ENCODE measurements at regions not wholly inside any gene's neighbourhood (a gene's known extent, or its start where the extent isn't known, plus 50 kb on each side); places are given as distances from the start of the nearest gene placed in this dataset.

DNA sequence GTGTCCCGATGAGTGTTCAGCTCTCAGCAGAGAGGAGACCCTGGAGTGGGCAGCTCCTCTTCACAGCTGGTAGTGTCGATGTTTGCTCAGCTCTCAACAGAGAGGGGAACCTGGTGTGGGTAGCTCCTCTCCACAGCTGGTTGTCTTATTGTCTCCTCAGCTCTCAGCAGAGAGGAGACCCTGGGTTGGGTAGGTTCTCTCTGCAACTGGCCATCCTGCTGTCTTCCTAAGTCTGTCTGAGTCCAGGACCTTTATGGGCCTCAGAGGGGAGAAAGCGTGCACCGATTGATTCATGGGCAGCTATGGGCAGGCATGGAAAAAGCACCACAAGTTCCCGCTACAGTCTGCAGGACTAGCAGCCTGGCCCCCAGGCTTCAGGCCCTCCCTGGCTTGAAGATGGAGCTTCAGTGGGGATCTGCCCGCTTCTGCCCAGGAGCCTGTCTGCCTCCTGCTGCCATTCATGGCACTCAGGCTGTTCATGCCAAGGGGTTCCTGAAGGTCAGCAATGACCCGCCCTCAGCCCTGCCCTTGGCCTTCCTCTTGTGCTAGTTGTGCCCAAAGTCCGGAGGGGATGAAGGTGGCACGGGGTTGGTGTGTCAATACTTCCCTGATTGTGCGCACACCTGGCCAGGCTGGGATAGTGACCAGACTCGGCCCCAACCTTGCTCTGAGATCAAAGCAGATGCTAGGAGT lies 224.2 kb downstream of the KCNC2 start:
- Histone ChIP-seq H3K4me3 (ENCODE audit: low read length) (no peak overlapping the region), H3K27ac (ENCODE audit: low read depth, low read length) (no peak overlapping the region), H3K36me3 (ENCODE audit: insufficient read depth, low read length) (no peaks in the 10 kb centered on the region), H3K27me3 (ENCODE audit: insufficient read depth, low read length) (no peaks in the 10 kb centered on the region), H3K9me3 (ENCODE audit: insufficient read depth, low read depth, low read length) (no peaks in the 10 kb centered on the region), H3K4me1 (ENCODE audit: insufficient read depth, low read length) (no peaks in the 10 kb centered on the region), H3K9ac (ENCODE audit: low read depth, low read length) (no peak overlapping the region)
- WGBS: 93% methylated on average over 11 of the region's 11 CpGs

DNA sequence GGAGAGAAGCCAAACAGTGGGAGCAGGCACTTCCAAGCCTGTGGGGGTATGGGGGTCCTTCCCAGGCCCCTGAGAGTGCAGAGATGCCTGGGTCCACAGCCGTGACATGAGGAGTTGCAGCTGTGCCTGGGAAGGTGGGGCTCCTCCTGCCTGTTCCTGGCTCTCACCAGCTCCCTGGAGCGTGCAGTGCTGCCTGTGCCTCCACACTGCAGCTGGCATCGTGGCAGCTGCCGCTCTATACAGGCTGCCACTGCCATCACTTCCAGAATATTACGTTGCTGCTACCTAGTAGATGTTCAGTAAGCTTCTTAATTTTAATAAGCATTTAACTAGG lies 223.7 kb downstream of the KCNC2 start:
- no peak overlapping the region for H3K27ac ChIP-seq (ENCODE audit: low read depth, low read length)
- H3K4me1 ChIP-seq (ENCODE audit: insufficient read depth, low read length): no peaks in the 10 kb centered on the region
- no peaks in the 10 kb centered on the region for H3K36me3 ChIP-seq (ENCODE audit: insufficient read depth, low read length)
- H3K9ac ChIP-seq (ENCODE audit: low read depth, low read length): no peak overlapping the region
- H3K9me3 ChIP-seq (ENCODE audit: insufficient read depth, low read depth, low read length): no peaks in the 10 kb centered on the region
- no peaks in the 10 kb centered on the region for H3K27me3 ChIP-seq (ENCODE audit: insufficient read depth, low read length)
- no peak overlapping the region for H3K4me3 ChIP-seq (ENCODE audit: low read length)
- 96% methylated on average over 5 of the region's 5 CpGs for WGBS

GRCh38 chr12:74988156-74988555 lies 221.5 kb downstream of the KCNC2 start:
- Histone ChIP-seq H3K27ac (ENCODE audit: low read depth, low read length) (no peak overlapping the region), H3K9me3 (ENCODE audit: insufficient read depth, low read depth, low read length) (no peaks in the 10 kb centered on the region), H3K4me3 (ENCODE audit: low read length) (no peak overlapping the region), H3K4me1 (ENCODE audit: insufficient read depth, low read length) (no peaks in the 10 kb centered on the region), H3K27me3 (ENCODE audit: insufficient read depth, low read length) (no peaks in the 10 kb centered on the region), H3K9ac (ENCODE audit: low read depth, low read length) (no peak overlapping the region), H3K36me3 (ENCODE audit: insufficient read depth, low read length) (no peaks in the 10 kb centered on the region)
